ENCODE measurements at regions not wholly inside any gene's neighbourhood (a gene's known extent, or its start where the extent isn't known, plus 50 kb on each side); places are given as distances from the start of the nearest gene placed in this dataset.

DNA sequence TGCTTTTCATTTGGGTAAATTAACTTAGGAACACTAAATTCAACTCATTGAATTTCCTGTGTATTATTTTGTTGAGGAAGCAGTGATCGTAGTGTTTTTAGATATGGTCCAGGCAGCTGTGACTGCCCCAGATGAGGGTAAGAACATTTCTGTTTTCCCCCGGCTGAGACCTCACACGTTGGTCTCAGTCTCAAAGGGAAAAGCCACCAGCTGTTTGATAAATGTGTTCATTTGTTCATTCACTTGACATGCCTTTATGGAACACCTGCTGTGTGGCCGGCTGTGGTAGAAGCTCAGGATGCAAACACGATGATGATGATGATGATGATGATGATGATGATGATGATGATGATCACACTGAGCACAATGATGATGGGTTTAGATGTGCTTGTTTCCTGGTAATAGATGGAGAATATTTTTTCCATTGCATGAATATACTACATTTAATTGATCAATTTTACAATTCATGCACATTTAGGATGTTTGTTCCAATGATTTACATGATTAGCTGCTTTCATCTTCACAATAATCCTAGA lies 125.6 kb upstream of the ZNF32 start:
- Histone ChIP-seq H3K36me3 (no peaks in the 10 kb centered on the region), H3K4me3 (ENCODE audit: low read depth in 1 of 2, low read length in 1 of 2) (no peak overlapping the region), H3K4me1 (ENCODE audit: control insufficient read depth in 1 of 2, insufficient read depth in 1 of 2, low read depth in 1 of 2, low read length in 1 of 2) (no peaks in the 10 kb centered on the region), H3K9me3 (no peaks in the 10 kb centered on the region), H3K27ac (no peak overlapping the region), H3K27me3 (no peaks in the 10 kb centered on the region)
- TF ChIP-seq, protein P1, sequence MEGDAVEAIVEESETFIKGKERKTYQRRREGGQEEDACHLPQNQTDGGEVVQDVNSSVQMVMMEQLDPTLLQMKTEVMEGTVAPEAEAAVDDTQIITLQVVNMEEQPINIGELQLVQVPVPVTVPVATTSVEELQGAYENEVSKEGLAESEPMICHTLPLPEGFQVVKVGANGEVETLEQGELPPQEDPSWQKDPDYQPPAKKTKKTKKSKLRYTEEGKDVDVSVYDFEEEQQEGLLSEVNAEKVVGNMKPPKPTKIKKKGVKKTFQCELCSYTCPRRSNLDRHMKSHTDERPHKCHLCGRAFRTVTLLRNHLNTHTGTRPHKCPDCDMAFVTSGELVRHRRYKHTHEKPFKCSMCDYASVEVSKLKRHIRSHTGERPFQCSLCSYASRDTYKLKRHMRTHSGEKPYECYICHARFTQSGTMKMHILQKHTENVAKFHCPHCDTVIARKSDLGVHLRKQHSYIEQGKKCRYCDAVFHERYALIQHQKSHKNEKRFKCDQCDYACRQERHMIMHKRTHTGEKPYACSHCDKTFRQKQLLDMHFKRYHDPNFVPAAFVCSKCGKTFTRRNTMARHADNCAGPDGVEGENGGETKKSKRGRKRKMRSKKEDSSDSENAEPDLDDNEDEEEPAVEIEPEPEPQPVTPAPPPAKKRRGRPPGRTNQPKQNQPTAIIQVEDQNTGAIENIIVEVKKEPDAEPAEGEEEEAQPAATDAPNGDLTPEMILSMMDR (IDR thresholded peaks at IDR 0.05): no peak

DNA sequence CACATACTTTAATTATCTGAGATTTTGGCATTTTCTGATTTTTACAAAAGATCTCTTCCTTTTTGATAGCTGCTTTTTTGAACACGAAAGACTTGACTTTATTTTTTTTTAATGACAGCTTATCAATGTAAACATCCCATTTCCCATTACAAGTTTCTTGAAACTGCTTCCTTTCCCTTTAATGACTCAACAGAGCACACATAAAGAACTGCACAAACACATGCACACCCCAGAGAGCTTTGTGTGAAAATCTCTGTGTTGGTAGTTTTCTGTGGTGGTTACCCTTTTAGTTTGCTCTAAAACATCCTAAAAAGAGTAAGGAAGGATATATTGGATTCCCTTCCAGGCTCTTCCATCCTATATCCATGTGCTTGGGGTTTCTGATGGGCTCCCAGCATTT lies 125.1 kb upstream of the ZNF32 start:
- no peak overlapping the region for H3K27ac ChIP-seq
- H3K4me3 ChIP-seq (ENCODE audit: low read depth in 1 of 2, low read length in 1 of 2): no peak overlapping the region
- H3K27me3 ChIP-seq: no peaks in the 10 kb centered on the region
- H3K4me1 ChIP-seq (ENCODE audit: control insufficient read depth in 1 of 2, insufficient read depth in 1 of 2, low read depth in 1 of 2, low read length in 1 of 2): no peaks in the 10 kb centered on the region
- H3K9me3 ChIP-seq: no peaks in the 10 kb centered on the region
- TF ChIP-seq, protein P1 (IDR thresholded peaks at IDR 0.05): no peak
- H3K36me3 ChIP-seq: no peaks in the 10 kb centered on the region

- Histone ChIP-seq H3K36me3 (no peaks in the 10 kb centered on the region), H3K4me1 (ENCODE audit: control insufficient read depth in 1 of 2, insufficient read depth in 1 of 2, low read depth in 1 of 2, low read length in 1 of 2) (no peaks in the 10 kb centered on the region), H3K27me3 (no peaks in the 10 kb centered on the region), H3K27ac (no peak overlapping the region), H3K4me3 (ENCODE audit: low read depth in 1 of 2, low read length in 1 of 2) (no peak overlapping the region), H3K9me3 (no peaks in the 10 kb centered on the region)
- TF ChIP-seq, protein P1 (IDR thresholded peaks at IDR 0.05): no peak
Measured at GRCh38 chr10:43772171-43772570, 123.5 kb upstream of the ZNF32 start.

DNA sequence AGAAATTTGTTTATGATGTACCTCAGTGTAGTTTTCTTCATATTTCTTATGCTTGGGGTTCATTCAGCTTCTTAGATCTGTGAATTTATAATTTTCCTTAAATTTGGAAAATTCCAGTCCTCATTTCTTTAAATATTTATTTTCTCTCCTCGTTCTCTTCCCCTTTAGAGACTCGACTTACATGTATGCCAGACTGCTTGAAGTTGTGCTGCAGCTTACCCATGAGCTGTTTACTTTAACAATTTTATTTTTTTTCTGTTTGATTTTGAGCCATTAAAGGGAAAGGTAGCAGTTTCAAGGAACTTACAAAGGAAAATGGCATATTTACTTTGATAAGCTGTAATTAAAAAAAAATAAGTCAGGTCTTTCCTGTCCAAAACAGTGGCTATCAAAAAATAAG lies 123.0 kb upstream of the ZNF32 start:
- Histone ChIP-seq H3K4me3 (ENCODE audit: low read depth in 1 of 2, low read length in 1 of 2) (no peak overlapping the region), H3K9me3 (no peaks in the 10 kb centered on the region), H3K4me1 (ENCODE audit: control insufficient read depth in 1 of 2, insufficient read depth in 1 of 2, low read depth in 1 of 2, low read length in 1 of 2) (no peaks in the 10 kb centered on the region), H3K27me3 (no peaks in the 10 kb centered on the region), H3K27ac (no peak overlapping the region), H3K36me3 (no peaks in the 10 kb centered on the region)
- TF ChIP-seq, protein P1 (IDR thresholded peaks at IDR 0.05): no peak

DNA sequence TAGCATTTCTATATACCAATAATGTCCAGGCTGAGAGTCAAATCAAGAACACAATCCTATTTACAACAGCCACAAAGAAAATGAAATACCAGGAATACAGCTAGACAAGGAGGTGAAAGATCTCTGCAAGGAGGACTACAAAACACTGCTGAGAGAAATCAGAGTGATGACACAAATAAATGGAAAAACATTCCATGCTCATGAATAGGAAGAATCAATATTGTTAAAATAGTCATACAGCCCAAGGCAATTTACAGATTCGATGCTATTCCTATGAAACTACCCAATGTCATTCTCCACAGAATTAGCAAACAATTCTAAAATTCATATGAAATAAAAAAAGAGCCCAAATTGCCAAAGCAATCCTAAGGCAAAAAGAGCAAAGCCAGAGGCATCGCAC lies 116.8 kb upstream of the ZNF32 start:
- Histone ChIP-seq H3K4me3 (ENCODE audit: low read depth in 1 of 2, low read length in 1 of 2) (no peak overlapping the region), H3K27ac (no peak overlapping the region), H3K27me3 (no peaks in the 10 kb centered on the region), H3K36me3 (no peaks in the 10 kb centered on the region), H3K9me3 (no peaks in the 10 kb centered on the region), H3K4me1 (ENCODE audit: control insufficient read depth in 1 of 2, insufficient read depth in 1 of 2, low read depth in 1 of 2, low read length in 1 of 2) (no peaks in the 10 kb centered on the region)
- TF ChIP-seq, protein P1 (IDR thresholded peaks at IDR 0.05): no peak

- no peaks in the 10 kb centered on the region for H3K9me3 ChIP-seq
- TF ChIP-seq, protein P1 (IDR thresholded peaks at IDR 0.05): no peak
- no peak overlapping the region for H3K4me3 ChIP-seq (ENCODE audit: low read depth in 1 of 2, low read length in 1 of 2)
- H3K27ac ChIP-seq: no peak overlapping the region
- no peaks in the 10 kb centered on the region for H3K27me3 ChIP-seq
- no peaks in the 10 kb centered on the region for H3K4me1 ChIP-seq (ENCODE audit: control insufficient read depth in 1 of 2, insufficient read depth in 1 of 2, low read depth in 1 of 2, low read length in 1 of 2)
- no peaks in the 10 kb centered on the region for H3K36me3 ChIP-seq
Measured at GRCh38 chr10:43763846-43764245, 115.2 kb upstream of the ZNF32 start.
